GM12878 (cell line): ENCODE measurements at regions not wholly inside any gene's neighbourhood (a gene's known extent, or its start where the extent isn't known, plus 50 kb on each side); places are given as distances from the start of the nearest gene placed in this dataset.
A peak's percentile ranks its signal among the peaks of the same experiment; 100 is the strongest.

ENCODE experiments used
- ATAC-seq: fragments of 200-7000 bp; cut with Tn5 transposase; 3 replicates; pipeline ENCODE4 v1.9.1; 2020; ENCODE audit warnings: mild to moderate bottlenecking, moderate library complexity
- BruUV-seq: library from RNA; stranded (reverse); fragments of 400-500 nt; replicated peaks from 2 replicates; lab custom pipeline; 2021; lab: Mats Ljungman, UMichigan
- CTCF ChIA-PET: fragments of 300-600 bp; sonication (Branson Sonifier 250); formaldehyde crosslinking; extraction: SDS; loops from one replicate; lab custom pipeline; 2021; ENCODE audit warnings: inconsistent platforms; lab: Yijun Ruan, JAX
- POLR2A ChIA-PET: fragments of 350-600 bp; formaldehyde crosslinking; extraction: SDS; loops from one replicate; lab custom pipeline; 2021; ENCODE audit warnings: inconsistent platforms; lab: Charles Lee
- RAD21 ChIA-PET: fragments of 300-600 bp; sonication (Branson Sonifier 250); formaldehyde crosslinking; loops from one replicate; lab custom pipeline; 2023; ENCODE audit warnings: antibody characterized with exemption; ENCODE audit not compliant: unreplicated experiment; lab: Charles Lee
- SMC1A ChIA-PET: fragments of 300-600 bp; sonication (Branson Sonifier 250); formaldehyde crosslinking; loops from one replicate; lab custom pipeline; 2023; ENCODE audit not compliant: unreplicated experiment, uncharacterized antibody; lab: Charles Lee
- DNase-seq: peaks from one replicate; pipeline ENCODE4 v3.0.0-alpha.2; 2011; ENCODE audit warnings: low read depth, low spot score
- FAIRE-seq: peaks from 3 replicates; lab custom pipeline; 2011; peaks lifted over from hg19 to GRCh38; lab: Jason Lieb, UNC
- H2AFZ ChIP-seq: 2 replicates; pipeline ENCODE4 v1.6.0; 2011; ENCODE audit warnings: low read depth, low read length, control low read depth; ENCODE audit not compliant: control insufficient read depth
- H3K27ac ChIP-seq: 2 replicates; pipeline ENCODE4 v1.5.1; 2011; ENCODE audit warnings: control low read depth; ENCODE audit not compliant: control insufficient read depth, insufficient read depth
- H3K27me3 ChIP-seq, 2 experiments: replicated peaks in 1 of 2; 2 replicates each; pipeline versions ENCODE4 v1.6.0 to v1.6.1; 2011; ENCODE audit warnings: low read length in 1 of 2; ENCODE audit not compliant: control insufficient read depth in 2 of 2, insufficient read depth in 2 of 2
- H3K36me3 ChIP-seq, 2 experiments: 2 replicates each; pipeline ENCODE4 v1.5.1; 2011; ENCODE audit warnings: low read length in 1 of 2; ENCODE audit not compliant: control insufficient read depth in 2 of 2, insufficient read depth in 2 of 2
- H3K4me1 ChIP-seq: 2 replicates; pipeline ENCODE4 v1.6.1; 2011; ENCODE audit warnings: mild to moderate bottlenecking, low read length, moderate library complexity, mixed read lengths; ENCODE audit not compliant: control insufficient read depth, insufficient read depth
- H3K4me2 ChIP-seq: 2 replicates; pipeline ENCODE4 v1.6.0; 2011; ENCODE audit warnings: control low read depth; ENCODE audit not compliant: control insufficient read depth, insufficient read depth
- H3K4me3 ChIP-seq: fragments of 200-600 bp; sonication (generic); 2 replicates; pipeline ENCODE4 v1.5.1; 2016
- H3K79me2 ChIP-seq: 2 replicates; pipeline ENCODE4 v1.6.0; 2011; ENCODE audit warnings: low read length; ENCODE audit not compliant: control insufficient read depth, insufficient read depth
- H3K9ac ChIP-seq: 2 replicates; pipeline ENCODE4 v1.8.0; 2011; ENCODE audit warnings: low read length, control low read depth, mixed read lengths; ENCODE audit not compliant: control insufficient read depth, insufficient read depth
- H3K9me3 ChIP-seq: replicated peaks from 3 replicates; pipeline ENCODE4 v1.5.1; 2011; ENCODE audit warnings: mild to moderate bottlenecking, low read length; ENCODE audit not compliant: control insufficient read depth, insufficient read depth
- H4K20me1 ChIP-seq: 2 replicates; pipeline ENCODE4 v1.6.0; 2011; ENCODE audit not compliant: control insufficient read depth, insufficient read depth
- CTCF ChIP-seq, 3 experiments: IDR thresholded peaks in 2 of 3; conservative IDR thresholded peaks in 1 of 3; 2 replicates each; pipeline ENCODE4 v1.5.1; 2011; ENCODE audit warnings: low read depth in 3 of 3, low read length in 3 of 3, mild to moderate bottlenecking in 3 of 3, control low read depth in 2 of 3, moderate library complexity in 2 of 3, inconsistent platforms in 1 of 3, mixed read lengths in 1 of 3; ENCODE audit not compliant: control insufficient read depth in 2 of 3, insufficient read depth in 1 of 3; ENCODE audit errors: extremely low read depth in 1 of 3
- IRF4 ChIP-seq: IDR thresholded peaks from 2 replicates; pipeline ENCODE4 v1.6.1; 2011; ENCODE audit warnings: low read depth, low read length
- RAD21 ChIP-seq: IDR thresholded peaks from 2 replicates; pipeline ENCODE4 v1.6.1; 2011; ENCODE audit warnings: mild to moderate bottlenecking, low read depth, low read length, moderate library complexity; ENCODE audit not compliant: insufficient read depth
- SMC3 ChIP-seq: IDR thresholded peaks from 2 replicates; pipeline ENCODE4 v1.6.1; 2011; ENCODE audit warnings: low read length, improper control_type of control experiment, borderline replicate concordance
- WGBS: methylation state at CpG from one replicate; pipeline ENCODE4 v1.1.6; 2016; ENCODE audit warnings: low lambda C conversion rate; ENCODE audit not compliant: insufficient replicate concordance, insufficient coverage; ENCODE audit errors: missing lambda C conversion rate; 5-methylcytosine and 5-hydroxymethylcytosine counted together
- in situ Hi-C: fragments of 300-500 bp; cut with MboI; formaldehyde crosslinking; loops from 9 replicates; pipeline ENCODE4 v1.14.3; 2018; ENCODE audit warnings: mixed read lengths
- intact Hi-C: fragments of 100-400 bp; cut with micrococcal nuclease; formaldehyde crosslinking; loops from one replicate; pipeline ENCODE4 v1.14.2; 2022; ENCODE audit not compliant: unreplicated experiment

- WGBS: 42% methylated on average over 8 of the region's 8 CpGs
- ATAC-seq (peak; percentile 73), FAIRE-seq (peak; percentile 18)
- Histone ChIP-seq H2AFZ (no peak overlapping the region), H3K27ac (no peak overlapping the region), H3K36me3 (no peaks in the 10 kb centered on the region), H3K4me3 (no peak overlapping the region), H3K4me1 (no peaks in the 10 kb centered on the region), H3K27me3 (no peaks in the 10 kb centered on the region), H3K4me2 (no peak overlapping the region), H3K9ac (no peak overlapping the region), H3K79me2 (no peaks in the 10 kb centered on the region)
- ChIA-PET POLR2A (no interaction called here), CTCF (interaction anchor here (0.7 to 5.0 kb wide), 32 partner anchors 10 to 1125 kb away, joined by 3 to 95 read pairs (median 4); partner anchors contain the start of gene COL12A1), RAD21 (interaction anchor here (1.4 to 2.6 kb wide), 4 partner anchors 1112 to 1119 kb away, joined by 4 to 10 read pairs (median 6); partner anchors contain the start of gene COL12A1)
- in situ Hi-C loops: loop anchor here (5.0 kb wide), 1 partner anchor 1111 kb away; no protein-coding TSS in a partner anchor
- BruUV-seq: no TSS peak
- TF ChIP-seq SMC3: peak; percentile 66; the same call in 1 of the 2 replicates
- peak; percentile 47 to 70 (median 56); a peak in 5 of 6 replicates for TF ChIP-seq CTCF (IDR thresholded peaks at IDR 0.05 in 2 of 3, conservative IDR thresholded peaks at IDR 0.05 in 1 of 3; ENCODE audit: control insufficient read depth in 2 of 3, extremely low read depth in 1 of 3, insufficient read depth in 1 of 3, low read depth in 3 of 3, low read length in 3 of 3)
- TF ChIP-seq RAD21: peak; percentile 42
- TF ChIP-seq IRF4: no peak
- TF ChIP-seq, all 136 proteins: peak for 3
- intact Hi-C loops: loop anchor here (1.0 to 5.0 kb wide), 2 partner anchors 354 to 1118 kb away; no protein-coding TSS in a partner anchor
- no peak for DNase-seq
- no peaks in the 10 kb centered on the region for H4K20me1 ChIP-seq
- SMC1A ChIA-PET: interaction anchor here (0.8 to 3.7 kb wide), 8 partner anchors 10 to 1118 kb away, joined by 3 to 49 read pairs (median 5); no protein-coding TSS in a partner anchor
- H3K9me3 ChIP-seq: no peaks in the 10 kb centered on the region
These were observed 395.3 kb downstream of the CD109 start for GRCh38 chr6:74091136-74091793.
